MCF 10A (cell line): ENCODE measurements at regions not wholly inside any gene's neighbourhood (a gene's known extent, or its start where the extent isn't known, plus 50 kb on each side); places are given as distances from the start of the nearest gene placed in this dataset.
"Not testable (repeated sequence)": the region's sequence is repeated elsewhere in the genome, so short reads cannot be mapped to it uniquely, and the experiment has no call there.

Experiments used
- BruUV-seq: library from RNA; stranded (reverse); fragments of 400-500 nt; replicated peaks from 2 replicates; lab custom pipeline; 2021; lab: Mats Ljungman, UMichigan
- CTCF ChIA-PET: fragments of 300-600 bp; sonication (Branson Sonifier 250); formaldehyde crosslinking; extraction: SDS; loops from one replicate; lab custom pipeline; 2021; ENCODE audit warnings: antibody characterized with exemption, inconsistent platforms; lab: Yijun Ruan, JAX
- POLR2A ChIA-PET: fragments of 300-600, 350-650 bp; sonication (Branson Sonifier 250); formaldehyde crosslinking; extraction: SDS; loops from one replicate; lab custom pipeline; 2020; ENCODE audit warnings: antibody characterized with exemption, inconsistent platforms; lab: Yijun Ruan, JAX
- DNase-seq: peaks from one replicate; pipeline ENCODE4 v3.0.0-alpha.2; 2018; ENCODE audit not compliant: unreplicated experiment
- H3K27ac Mint-ChIP-seq: one replicate; pipeline ENCODE4 v1.8.0; 2022; ENCODE audit warnings: mild to moderate bottlenecking, low read depth, mixed read lengths; ENCODE audit not compliant: unreplicated experiment
- H3K27me3 Mint-ChIP-seq: one replicate; pipeline ENCODE4 v1.8.0; 2022; ENCODE audit warnings: mixed read lengths; ENCODE audit not compliant: insufficient read depth, unreplicated experiment
- H3K36me3 Mint-ChIP-seq: one replicate; pipeline ENCODE4 v1.8.0; 2022; ENCODE audit warnings: mild to moderate bottlenecking, moderate library complexity, mixed read lengths; ENCODE audit not compliant: insufficient read depth, unreplicated experiment
- H3K4me1 Mint-ChIP-seq: one replicate; pipeline ENCODE4 v1.8.0; 2022; ENCODE audit warnings: mixed read lengths; ENCODE audit not compliant: insufficient read depth, unreplicated experiment
- H3K4me3 Mint-ChIP-seq: one replicate; pipeline ENCODE4 v1.8.0; 2022; ENCODE audit warnings: mild to moderate bottlenecking, moderate library complexity, mixed read lengths; ENCODE audit not compliant: unreplicated experiment
- H3K9me3 Mint-ChIP-seq: one replicate; pipeline ENCODE4 v1.8.0; 2022; ENCODE audit warnings: mixed read lengths; ENCODE audit not compliant: unreplicated experiment
- CTCF ChIP-seq: fragments of 200-600 bp; IDR thresholded peaks from one replicate; pipeline ENCODE4 v1.8.0; 2022; ENCODE audit warnings: antibody characterized with exemption, mild to moderate bottlenecking; ENCODE audit not compliant: unreplicated experiment
- intact Hi-C: fragments of 100-400 bp; cut with micrococcal nuclease; formaldehyde crosslinking; loops from 2 replicates; pipeline ENCODE4 v1.14.1; 2022

GRCh38 chrX:54640103-54640690, 110.2 kb downstream of the GNL3L start:
- no TSS peak for BruUV-seq
- peaks cover 6% of the 10 kb centered on the region for H3K4me1 Mint-ChIP-seq
- H3K27me3 Mint-ChIP-seq, result no peaks in the 10 kb centered on the region
- no peak for TF ChIP-seq CTCF
- peak overlapping the region; percentile 78 for H3K4me3 Mint-ChIP-seq
- CTCF ChIA-PET, result interaction anchor here (0.5 to 2.2 kb wide), 12 partner anchors 8 to 599 kb away, joined by 3 to 14 read pairs (median 4); partner anchors contain the start of gene APEX2
- intact Hi-C loops, result loop anchor here (1.0 to 10.0 kb wide), 2 partner anchors 147 to 415 kb away; no protein-coding TSS in a partner anchor
- POLR2A ChIA-PET, result interaction anchor here (0.7 to 2.3 kb wide), 5 partner anchors 141 to 596 kb away, joined by 3 to 26 read pairs (median 7); partner anchors contain the start of genes APEX2, MAGED2 and PHF8
- H3K9me3 Mint-ChIP-seq, result no peaks in the 10 kb centered on the region
- H3K36me3 Mint-ChIP-seq, result no peaks in the 10 kb centered on the region
- peak overlapping the region; percentile 96 for H3K27ac Mint-ChIP-seq
- DNase-seq, result no peak

- no TSS peak for BruUV-seq
These were observed 110.7 kb downstream of the GNL3L start for GRCh38 chrX:54640736-54641135.

GRCh38 chrX:54641530-54641929, 111.5 kb downstream of the GNL3L start:
- H3K4me1 Mint-ChIP-seq, result peaks cover 6% of the 10 kb centered on the region
- no peaks in the 10 kb centered on the region for H3K9me3 Mint-ChIP-seq

More at GRCh38 chrX:54640736-54641135, 110.7 kb downstream of the GNL3L start:
- peak; percentile 0 for DNase-seq
- H3K4me1 Mint-ChIP-seq, result peaks cover 6% of the 10 kb centered on the region
- POLR2A ChIA-PET, result interaction anchor here (0.6 to 2.3 kb wide), 3 partner anchors 168 to 368 kb away, joined by 3 to 26 read pairs (median 7); partner anchors contain the start of gene APEX2
- no peaks in the 10 kb centered on the region for H3K9me3 Mint-ChIP-seq
- TF ChIP-seq CTCF, result no peak
- CTCF ChIA-PET, result interaction anchor here (0.6 to 2.2 kb wide), 6 partner anchors 19 to 417 kb away, joined by 3 to 8 read pairs (median 5); no protein-coding TSS in a partner anchor
- no peaks in the 10 kb centered on the region for H3K27me3 Mint-ChIP-seq
- H3K27ac Mint-ChIP-seq, result no peak overlapping the region
- intact Hi-C loops, result loop anchor here (1.0 to 10.0 kb wide), 2 partner anchors 147 to 414 kb away; no protein-coding TSS in a partner anchor
- H3K36me3 Mint-ChIP-seq, result no peaks in the 10 kb centered on the region
- no peak overlapping the region for H3K4me3 Mint-ChIP-seq

GRCh38 chrX:54647607-54648006, 117.6 kb downstream of the GNL3L start:
- not testable (repeated sequence) for DNase-seq, H3K27ac Mint-ChIP-seq, H3K9me3 Mint-ChIP-seq, H3K36me3 Mint-ChIP-seq, H3K4me3 Mint-ChIP-seq, BruUV-seq, H3K4me1 Mint-ChIP-seq
- H3K27me3 Mint-ChIP-seq, result peaks cover 13% of the 10 kb centered on the region
- intact Hi-C loops, result loop anchor here (10.0 kb wide), 1 partner anchor 407 kb away; no protein-coding TSS in a partner anchor
- POLR2A ChIA-PET, result interaction anchor here (0.9 kb wide), 1 partner anchor 139 kb away, joined by 4 read pairs; no protein-coding TSS in a partner anchor
- CTCF ChIA-PET, result interaction anchor here (0.6 to 1.5 kb wide), 2 partner anchors 8 to 463 kb away, joined by 3 to 6 read pairs; no protein-coding TSS in a partner anchor

More at GRCh38 chrX:54641530-54641929, 111.5 kb downstream of the GNL3L start:
- Mint-ChIP-seq H3K36me3 (no peaks in the 10 kb centered on the region), H3K27me3 (no peaks in the 10 kb centered on the region), H3K4me3 (no peak overlapping the region), H3K27ac (no peak overlapping the region)
- CTCF ChIA-PET, result interaction anchor here (1.8 kb wide), 1 partner anchor 144 kb away, joined by 5 read pairs; no protein-coding TSS in a partner anchor
- BruUV-seq, result no TSS peak
- peak; percentile 1 for DNase-seq
- intact Hi-C loops, result loop anchor here (10.0 kb wide), 1 partner anchor 413 kb away; no protein-coding TSS in a partner anchor
- POLR2A ChIA-PET, result interaction anchor here (0.6 kb wide), 2 partner anchors 21 to 367 kb away, joined by 3 to 4 read pairs; no protein-coding TSS in a partner anchor
- no peak for TF ChIP-seq CTCF
